H7 (cell line): ENCODE measurements at regions not wholly inside any gene's neighbourhood (a gene's known extent, or its start where the extent isn't known, plus 50 kb on each side); places are given as distances from the start of the nearest gene placed in this dataset.

Experiments
- DNase-seq: peaks from one replicate; pipeline ENCODE4 v3.0.0; 2012
- H3K27me3 ChIP-seq: 2 replicates; pipeline ENCODE4 v1.6.0; 2011; ENCODE audit warnings: mild to moderate bottlenecking, low read length; ENCODE audit not compliant: control insufficient read depth, insufficient read depth
- H3K36me3 ChIP-seq: replicated peaks from 2 replicates; pipeline ENCODE4 v1.5.1; 2011; ENCODE audit warnings: low read length; ENCODE audit not compliant: control insufficient read depth, insufficient read depth
- H3K4me3 ChIP-seq: 2 replicates; pipeline ENCODE4 v1.5.1; 2011; ENCODE audit warnings: low read depth, mild to moderate bottlenecking, control low read depth, low read length, moderate library complexity; ENCODE audit not compliant: insufficient read depth

- no peak for DNase-seq
- H3K4me3 ChIP-seq = no peak overlapping the region
- no peaks in the 10 kb centered on the region for H3K36me3 ChIP-seq
Measured at GRCh38 chr16:5874899-5875298, 777.3 kb upstream of the EEF2KMT start.

GRCh38 chr16:5873221-5873620 lies 775.6 kb upstream of the EEF2KMT start:
- H3K4me3 ChIP-seq = no peak overlapping the region
- H3K36me3 ChIP-seq = no peaks in the 10 kb centered on the region
- no peak for DNase-seq
- no peaks in the 10 kb centered on the region; the same call in 1 of the 2 replicates for H3K27me3 ChIP-seq

More at GRCh38 chr16:5874899-5875298, 777.3 kb upstream of the EEF2KMT start:
- no peaks in the 10 kb centered on the region; the same call in 1 of the 2 replicates for H3K27me3 ChIP-seq

GRCh38 chr16:5870886-5871691 lies 773.5 kb upstream of the EEF2KMT start:
- DNase-seq = peak; percentile 42
- H3K4me3 ChIP-seq = no peak overlapping the region

GRCh38 chr16:5867250-5867649 lies 769.7 kb upstream of the EEF2KMT start:
- Histone ChIP-seq H3K36me3 (no peaks in the 10 kb centered on the region), H3K27me3 (no peaks in the 10 kb centered on the region), H3K4me3 (no peak overlapping the region)
- no peak for DNase-seq

More at GRCh38 chr16:5870886-5871691, 773.5 kb upstream of the EEF2KMT start:
- no peaks in the 10 kb centered on the region for H3K27me3 ChIP-seq
- no peaks in the 10 kb centered on the region for H3K36me3 ChIP-seq

- Histone ChIP-seq H3K36me3 (no peaks in the 10 kb centered on the region), H3K4me3 (no peak overlapping the region), H3K27me3 (no peaks in the 10 kb centered on the region)
- no peak for DNase-seq
Measured at GRCh38 chr16:5865236-5865635, 767.6 kb upstream of the EEF2KMT start.

- Histone ChIP-seq H3K4me3 (no peak overlapping the region), H3K27me3 (no peaks in the 10 kb centered on the region), H3K36me3 (no peaks in the 10 kb centered on the region)
- DNase-seq = no peak
Measured at GRCh38 chr16:5863071-5863606, 765.5 kb upstream of the EEF2KMT start.

- H3K4me3 ChIP-seq = no peak overlapping the region
- no peaks in the 10 kb centered on the region for H3K36me3 ChIP-seq
- no peaks in the 10 kb centered on the region for H3K27me3 ChIP-seq
- DNase-seq = no peak
Measured at GRCh38 chr16:5862103-5862840, 764.7 kb upstream of the EEF2KMT start.

- Histone ChIP-seq H3K27me3 (no peaks in the 10 kb centered on the region), H3K36me3 (no peaks in the 10 kb centered on the region), H3K4me3 (no peak overlapping the region)
- DNase-seq = no peak
Measured at GRCh38 chr16:5861241-5861640, 763.6 kb upstream of the EEF2KMT start.

GRCh38 chr16:5858180-5858579 lies 760.6 kb upstream of the EEF2KMT start:
- Histone ChIP-seq H3K36me3 (no peaks in the 10 kb centered on the region), H3K4me3 (no peak overlapping the region), H3K27me3 (no peaks in the 10 kb centered on the region)
- no peak for DNase-seq

- Histone ChIP-seq H3K4me3 (no peak overlapping the region), H3K36me3 (no peaks in the 10 kb centered on the region), H3K27me3 (no peaks in the 10 kb centered on the region)
- DNase-seq = no peak
Measured at GRCh38 chr16:5854027-5854426, 756.4 kb upstream of the EEF2KMT start.

- Histone ChIP-seq H3K36me3 (no peaks in the 10 kb centered on the region), H3K4me3 (no peak overlapping the region), H3K27me3 (no peaks in the 10 kb centered on the region)
- DNase-seq = no peak
Measured at GRCh38 chr16:5852151-5852550, 754.6 kb upstream of the EEF2KMT start.

GRCh38 chr16:5851393-5851982 lies 753.9 kb upstream of the EEF2KMT start:
- no peak overlapping the region for H3K4me3 ChIP-seq
- no peaks in the 10 kb centered on the region for H3K27me3 ChIP-seq
- DNase-seq = no peak
- H3K36me3 ChIP-seq = no peaks in the 10 kb centered on the region

GRCh38 chr16:5850632-5851392 lies 753.2 kb upstream of the EEF2KMT start:
- no peak overlapping the region for H3K4me3 ChIP-seq
- no peak for DNase-seq
- H3K36me3 ChIP-seq = no peaks in the 10 kb centered on the region
- H3K27me3 ChIP-seq = no peaks in the 10 kb centered on the region

- no peak for DNase-seq
- H3K36me3 ChIP-seq = no peaks in the 10 kb centered on the region
- no peaks in the 10 kb centered on the region for H3K27me3 ChIP-seq
Measured at GRCh38 chr16:5845046-5845445, 747.5 kb upstream of the EEF2KMT start.

More at GRCh38 chr16:5845046-5845445, 747.5 kb upstream of the EEF2KMT start:
- H3K4me3 ChIP-seq = no peak overlapping the region
